Right lobe of liver (tissue), 4 donors: ENCODE measurements at regions not wholly inside any gene's neighbourhood (a gene's known extent, or its start where the extent isn't known, plus 50 kb on each side); places are given as distances from the start of the nearest gene placed in this dataset.

Experiments
- POLR2A ChIP-seq: fragments of 450-650 bp; IDR thresholded peaks from one replicate; pipeline ENCODE4 v1.6.1; 2017; ENCODE audit warnings: antibody characterized with exemption, mild to moderate bottlenecking
- TF ChIP-seq, protein P1 (sequence below), 4 donors: fragments of 200-600 bp in 3 of 4; fragments of 450-650 bp in 1 of 4; IDR thresholded peaks; one replicate each; pipeline versions ENCODE4 v1.5.1 to v1.8.0; 2016 to 2022; ENCODE audit warnings: antibody characterized with exemption in 4 of 4, mild to moderate bottlenecking in 2 of 4
- donor health status: DM: no; HTN: no; CAD: no.
- donor health status: DM: no; HTN: no; CAD: no.
- donor health status: DM: no; HTN: yes; CAD: no.

GRCh38 chr6:141050471-141050870 is 1082.3 kb upstream of the GJE1 start:
- TF ChIP-seq, protein P1, sequence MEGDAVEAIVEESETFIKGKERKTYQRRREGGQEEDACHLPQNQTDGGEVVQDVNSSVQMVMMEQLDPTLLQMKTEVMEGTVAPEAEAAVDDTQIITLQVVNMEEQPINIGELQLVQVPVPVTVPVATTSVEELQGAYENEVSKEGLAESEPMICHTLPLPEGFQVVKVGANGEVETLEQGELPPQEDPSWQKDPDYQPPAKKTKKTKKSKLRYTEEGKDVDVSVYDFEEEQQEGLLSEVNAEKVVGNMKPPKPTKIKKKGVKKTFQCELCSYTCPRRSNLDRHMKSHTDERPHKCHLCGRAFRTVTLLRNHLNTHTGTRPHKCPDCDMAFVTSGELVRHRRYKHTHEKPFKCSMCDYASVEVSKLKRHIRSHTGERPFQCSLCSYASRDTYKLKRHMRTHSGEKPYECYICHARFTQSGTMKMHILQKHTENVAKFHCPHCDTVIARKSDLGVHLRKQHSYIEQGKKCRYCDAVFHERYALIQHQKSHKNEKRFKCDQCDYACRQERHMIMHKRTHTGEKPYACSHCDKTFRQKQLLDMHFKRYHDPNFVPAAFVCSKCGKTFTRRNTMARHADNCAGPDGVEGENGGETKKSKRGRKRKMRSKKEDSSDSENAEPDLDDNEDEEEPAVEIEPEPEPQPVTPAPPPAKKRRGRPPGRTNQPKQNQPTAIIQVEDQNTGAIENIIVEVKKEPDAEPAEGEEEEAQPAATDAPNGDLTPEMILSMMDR (IDR thresholded peaks at IDR 0.05): no peak
- no peak for TF ChIP-seq POLR2A
